Effector memory CD8-positive, alpha-beta T cell (primary cell): ENCODE measurements at regions not wholly inside any gene's neighbourhood (a gene's known extent, or its start where the extent isn't known, plus 50 kb on each side); places are given as distances from the start of the nearest gene placed in this dataset.
A peak's percentile ranks its signal among the peaks of the same experiment; 100 is the strongest.
"Not testable (repeated sequence)": the region's sequence is repeated elsewhere in the genome, so short reads cannot be mapped to it uniquely, and the experiment has no call there.

ENCODE experiments used
- ATAC-seq: fragments of 150-1000 bp; cut with Tn5 transposase; replicated peaks from 2 replicates; pipeline ENCODE4 v1.10.0; 2021; ENCODE audit warnings: mild to moderate bottlenecking, moderate library complexity
- DNase-seq, 3 experiments: peaks; one replicate each; pipeline ENCODE4 v3.0.0; 2021
- H3K27ac Mint-ChIP-seq, 2 donors: one replicate each; pipeline ENCODE4 v1.8.0; 2022; ENCODE audit warnings: mild to moderate bottlenecking in 2 of 2, mixed read lengths in 2 of 2, moderate library complexity in 2 of 2
- H3K27me3 Mint-ChIP-seq, 2 donors: one replicate each; pipeline ENCODE4 v1.8.0; 2022; ENCODE audit warnings: mixed read lengths in 2 of 2
- H3K36me3 Mint-ChIP-seq: one replicate; pipeline ENCODE4 v1.8.0; 2022; ENCODE audit warnings: mild to moderate bottlenecking, moderate library complexity, mixed read lengths; ENCODE audit not compliant: insufficient read depth
- H3K4me1 Mint-ChIP-seq, 2 donors: one replicate each; pipeline ENCODE4 v1.8.0; 2022; ENCODE audit warnings: low read depth in 2 of 2, mixed read lengths in 2 of 2
- H3K4me3 Mint-ChIP-seq, 2 donors: one replicate each; pipeline ENCODE4 v1.8.0; 2022; ENCODE audit warnings: mild to moderate bottlenecking in 2 of 2, mixed read lengths in 2 of 2, moderate library complexity in 2 of 2
- H3K9me3 Mint-ChIP-seq, 2 donors: one replicate each; pipeline ENCODE4 v1.8.0; 2022; ENCODE audit warnings: mixed read lengths in 2 of 2

- Mint-ChIP-seq H3K9me3 (no peaks in the 10 kb centered on the region), H3K27ac (no peak overlapping the region), H3K36me3 (peaks cover 2% of the 10 kb centered on the region), H3K4me1 (no peaks in the 10 kb centered on the region), H3K4me3 (no peak overlapping the region), H3K27me3 (peaks cover 13 to 59% of the 10 kb centered on the region in 2 donors)
- ATAC-seq: no peak
- no peak for DNase-seq
These were observed 207.9 kb upstream of the SULF2 start for GRCh38 chr20:47993035-47993755.

GRCh38 chr20:47991875-47992488 is 206.7 kb upstream of the SULF2 start:
- no peak for DNase-seq
- no peak overlapping the region for H3K4me3 Mint-ChIP-seq
- H3K27me3 Mint-ChIP-seq: peaks cover 8 to 49% of the 10 kb centered on the region in 2 donors
- H3K4me1 Mint-ChIP-seq: no peaks in the 10 kb centered on the region
- H3K36me3 Mint-ChIP-seq: peaks cover 2% of the 10 kb centered on the region
- no peaks in the 10 kb centered on the region for H3K9me3 Mint-ChIP-seq
- no peak for ATAC-seq
- H3K27ac Mint-ChIP-seq: no peak overlapping the region

GRCh38 chr20:47990507-47991150 is 205.3 kb upstream of the SULF2 start:
- no peak overlapping the region for H3K4me3 Mint-ChIP-seq
- H3K27ac Mint-ChIP-seq: no peak overlapping the region
- H3K9me3 Mint-ChIP-seq: no peaks in the 10 kb centered on the region
- DNase-seq: no peak
- H3K36me3 Mint-ChIP-seq: peaks cover 2% of the 10 kb centered on the region
- peaks cover 8 to 49% of the 10 kb centered on the region in 2 donors for H3K27me3 Mint-ChIP-seq
- no peaks in the 10 kb centered on the region for H3K4me1 Mint-ChIP-seq
- no peak for ATAC-seq

- ATAC-seq (no peak), DNase-seq (no peak)
- Mint-ChIP-seq H3K27me3 (peaks cover 8 to 44% of the 10 kb centered on the region in 2 donors), H3K27ac (peak overlapping the region; percentile 7 to 72), H3K9me3 (no peaks in the 10 kb centered on the region), H3K36me3 (peaks cover 2% of the 10 kb centered on the region), H3K4me1 (no peaks in the 10 kb centered on the region), H3K4me3 (no peak overlapping the region)
These were observed 204.7 kb upstream of the SULF2 start for GRCh38 chr20:47989957-47990356.

GRCh38 chr20:47988676-47989075 is 203.4 kb upstream of the SULF2 start:
- no peak for DNase-seq
- Mint-ChIP-seq H3K4me3 (no peak overlapping the region), H3K27me3 (peaks cover 16 to 43% of the 10 kb centered on the region in 2 donors)

GRCh38 chr20:47985092-47985850 is 200.0 kb upstream of the SULF2 start:
- Mint-ChIP-seq H3K9me3 (no peaks in the 10 kb centered on the region), H3K4me3 (no peak overlapping the region), H3K27me3 (peaks cover 31 to 53% of the 10 kb centered on the region in 2 donors), H3K4me1 (no peaks in the 10 kb centered on the region), H3K36me3 (peaks cover 2% of the 10 kb centered on the region), H3K27ac (no peak overlapping the region)
- DNase-seq: no peak
- ATAC-seq: no peak

More at GRCh38 chr20:47988676-47989075, 203.4 kb upstream of the SULF2 start:
- H3K27ac Mint-ChIP-seq: no peak overlapping the region
- ATAC-seq: no peak
- H3K4me1 Mint-ChIP-seq: no peaks in the 10 kb centered on the region
- H3K36me3 Mint-ChIP-seq: peaks cover 2% of the 10 kb centered on the region
- no peaks in the 10 kb centered on the region for H3K9me3 Mint-ChIP-seq

GRCh38 chr20:47984437-47984836 is 199.2 kb upstream of the SULF2 start:
- DNase-seq (no peak), ATAC-seq (no peak)
- H3K27ac Mint-ChIP-seq: no peak overlapping the region
- H3K36me3 Mint-ChIP-seq: peaks cover 2% of the 10 kb centered on the region
- H3K27me3 Mint-ChIP-seq: peaks cover 26 to 48% of the 10 kb centered on the region in 2 donors
- no peaks in the 10 kb centered on the region for H3K9me3 Mint-ChIP-seq
- no peak overlapping the region for H3K4me3 Mint-ChIP-seq
- H3K4me1 Mint-ChIP-seq: no peaks in the 10 kb centered on the region

GRCh38 chr20:47983642-47984041 is 198.4 kb upstream of the SULF2 start:
- H3K27ac Mint-ChIP-seq, DNase-seq, ATAC-seq, H3K4me3 Mint-ChIP-seq, H3K4me1 Mint-ChIP-seq, H3K9me3 Mint-ChIP-seq, H3K36me3 Mint-ChIP-seq: not testable (repeated sequence)
- H3K27me3 Mint-ChIP-seq: peaks cover 29 to 48% of the 10 kb centered on the region in 2 donors

- Mint-ChIP-seq H3K4me3 (no peak overlapping the region), H3K4me1 (no peaks in the 10 kb centered on the region), H3K36me3 (no peaks in the 10 kb centered on the region), H3K9me3 (no peaks in the 10 kb centered on the region), H3K27me3 (peaks cover 30 to 50% of the 10 kb centered on the region in 2 donors), H3K27ac (no peak overlapping the region)
- ATAC-seq: no peak
- DNase-seq: no peak
These were observed 197.5 kb upstream of the SULF2 start for GRCh38 chr20:47982574-47983360.

GRCh38 chr20:47981222-47981621 is 195.9 kb upstream of the SULF2 start:
- H3K4me1 Mint-ChIP-seq: no peaks in the 10 kb centered on the region
- DNase-seq (no peak), ATAC-seq (no peak)
- H3K36me3 Mint-ChIP-seq: no peaks in the 10 kb centered on the region
- no peaks in the 10 kb centered on the region for H3K9me3 Mint-ChIP-seq
- H3K4me3 Mint-ChIP-seq: no peak overlapping the region
- no peak overlapping the region for H3K27ac Mint-ChIP-seq
- H3K27me3 Mint-ChIP-seq: peaks cover 42 to 64% of the 10 kb centered on the region in 2 donors

GRCh38 chr20:47980336-47981177 is 195.3 kb upstream of the SULF2 start:
- no peak overlapping the region for H3K4me3 Mint-ChIP-seq
- H3K9me3 Mint-ChIP-seq: no peaks in the 10 kb centered on the region
- no peak overlapping the region for H3K27ac Mint-ChIP-seq
- ATAC-seq (no peak), DNase-seq (no peak)
- H3K36me3 Mint-ChIP-seq: no peaks in the 10 kb centered on the region
- H3K4me1 Mint-ChIP-seq: no peaks in the 10 kb centered on the region
- peaks cover 44 to 70% of the 10 kb centered on the region in 2 donors for H3K27me3 Mint-ChIP-seq

- not testable (repeated sequence) for H3K9me3 Mint-ChIP-seq, H3K27ac Mint-ChIP-seq, H3K4me1 Mint-ChIP-seq, ATAC-seq, H3K4me3 Mint-ChIP-seq, H3K36me3 Mint-ChIP-seq, DNase-seq
- peaks cover 44 to 69% of the 10 kb centered on the region in 2 donors for H3K27me3 Mint-ChIP-seq
These were observed 194.2 kb upstream of the SULF2 start for GRCh38 chr20:47979361-47980095.
